PC-3 (cell line): ENCODE measurements at regions not wholly inside any gene's neighbourhood (a gene's known extent, or its start where the extent isn't known, plus 50 kb on each side); places are given as distances from the start of the nearest gene placed in this dataset.

Experiments used
- EZH2 ChIP-seq: fragments of 300-600 bp; sonication (generic); IDR thresholded peaks from one replicate; pipeline ENCODE4 v1.6.1; 2017; ENCODE audit warnings: antibody characterized with exemption, mild to moderate bottlenecking, low read length; ENCODE audit not compliant: unreplicated experiment
- EZH2phosphoT487 ChIP-seq: fragments of 300-600 bp; sonication (generic); IDR thresholded peaks from 2 replicates; pipeline ENCODE4 v1.6.1; 2018; ENCODE audit warnings: mild to moderate bottlenecking, antibody characterized with exemption, low read length, borderline replicate concordance
- TF ChIP-seq, protein P1 (sequence below): fragments of 300-600 bp; sonication (generic); conservative IDR thresholded peaks from 2 replicates; pipeline ENCODE4 v1.5.1; 2017; ENCODE audit warnings: antibody characterized with exemption, low read depth, mild to moderate bottlenecking, low read length

DNA sequence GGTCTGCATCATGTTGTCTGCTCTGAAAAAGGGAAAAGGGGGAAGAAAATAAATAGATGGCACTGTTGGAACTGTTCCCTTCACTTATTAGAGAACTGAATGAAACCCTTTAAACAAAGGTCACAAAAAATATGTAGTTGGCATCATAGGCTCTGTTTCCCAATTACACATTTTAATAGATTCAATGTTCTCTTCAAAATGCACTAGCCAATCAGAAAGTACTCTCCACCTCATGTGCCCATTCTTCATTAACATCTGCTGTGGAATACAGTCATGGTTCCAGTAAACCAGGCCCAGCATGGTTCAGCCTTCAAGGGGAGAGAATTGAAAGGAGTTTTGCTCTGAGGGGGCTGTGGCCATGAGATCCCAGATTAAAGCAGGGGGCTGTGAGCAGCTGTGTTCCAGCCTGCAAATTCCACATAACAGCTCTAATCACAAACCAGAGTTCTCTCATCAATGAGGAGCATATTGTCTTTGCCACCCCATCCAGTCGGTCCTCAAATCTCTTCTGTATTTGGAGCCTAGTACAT, 165.9 kb upstream of the CREB1 start:
- TF ChIP-seq, protein P1, sequence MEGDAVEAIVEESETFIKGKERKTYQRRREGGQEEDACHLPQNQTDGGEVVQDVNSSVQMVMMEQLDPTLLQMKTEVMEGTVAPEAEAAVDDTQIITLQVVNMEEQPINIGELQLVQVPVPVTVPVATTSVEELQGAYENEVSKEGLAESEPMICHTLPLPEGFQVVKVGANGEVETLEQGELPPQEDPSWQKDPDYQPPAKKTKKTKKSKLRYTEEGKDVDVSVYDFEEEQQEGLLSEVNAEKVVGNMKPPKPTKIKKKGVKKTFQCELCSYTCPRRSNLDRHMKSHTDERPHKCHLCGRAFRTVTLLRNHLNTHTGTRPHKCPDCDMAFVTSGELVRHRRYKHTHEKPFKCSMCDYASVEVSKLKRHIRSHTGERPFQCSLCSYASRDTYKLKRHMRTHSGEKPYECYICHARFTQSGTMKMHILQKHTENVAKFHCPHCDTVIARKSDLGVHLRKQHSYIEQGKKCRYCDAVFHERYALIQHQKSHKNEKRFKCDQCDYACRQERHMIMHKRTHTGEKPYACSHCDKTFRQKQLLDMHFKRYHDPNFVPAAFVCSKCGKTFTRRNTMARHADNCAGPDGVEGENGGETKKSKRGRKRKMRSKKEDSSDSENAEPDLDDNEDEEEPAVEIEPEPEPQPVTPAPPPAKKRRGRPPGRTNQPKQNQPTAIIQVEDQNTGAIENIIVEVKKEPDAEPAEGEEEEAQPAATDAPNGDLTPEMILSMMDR: no peak
- no peak for TF ChIP-seq EZH2phosphoT487
- no peak for TF ChIP-seq EZH2
